ENCODE measurements at regions not wholly inside any gene's neighbourhood (a gene's known extent, or its start where the extent isn't known, plus 50 kb on each side); places are given as distances from the start of the nearest gene placed in this dataset.

- no peak for TF ChIP-seq SPI1 (IDR thresholded peaks at IDR 0.05; ENCODE audit: borderline replicate concordance, low read depth)
- TF ChIP-seq REST (IDR thresholded peaks at IDR 0.05; ENCODE audit: insufficient replicate concordance, low read depth) = no peak
- no peak for TF ChIP-seq GABPA (IDR thresholded peaks at IDR 0.05; ENCODE audit: low read depth)
- TF ChIP-seq POLR2AphosphoS5 (IDR thresholded peaks at IDR 0.05; ENCODE audit: low read depth) = no peak
- TF ChIP-seq, protein P1, sequence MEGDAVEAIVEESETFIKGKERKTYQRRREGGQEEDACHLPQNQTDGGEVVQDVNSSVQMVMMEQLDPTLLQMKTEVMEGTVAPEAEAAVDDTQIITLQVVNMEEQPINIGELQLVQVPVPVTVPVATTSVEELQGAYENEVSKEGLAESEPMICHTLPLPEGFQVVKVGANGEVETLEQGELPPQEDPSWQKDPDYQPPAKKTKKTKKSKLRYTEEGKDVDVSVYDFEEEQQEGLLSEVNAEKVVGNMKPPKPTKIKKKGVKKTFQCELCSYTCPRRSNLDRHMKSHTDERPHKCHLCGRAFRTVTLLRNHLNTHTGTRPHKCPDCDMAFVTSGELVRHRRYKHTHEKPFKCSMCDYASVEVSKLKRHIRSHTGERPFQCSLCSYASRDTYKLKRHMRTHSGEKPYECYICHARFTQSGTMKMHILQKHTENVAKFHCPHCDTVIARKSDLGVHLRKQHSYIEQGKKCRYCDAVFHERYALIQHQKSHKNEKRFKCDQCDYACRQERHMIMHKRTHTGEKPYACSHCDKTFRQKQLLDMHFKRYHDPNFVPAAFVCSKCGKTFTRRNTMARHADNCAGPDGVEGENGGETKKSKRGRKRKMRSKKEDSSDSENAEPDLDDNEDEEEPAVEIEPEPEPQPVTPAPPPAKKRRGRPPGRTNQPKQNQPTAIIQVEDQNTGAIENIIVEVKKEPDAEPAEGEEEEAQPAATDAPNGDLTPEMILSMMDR (IDR thresholded peaks at IDR 0.05; ENCODE audit: insufficient read depth, low read length) = no peak
- Histone ChIP-seq H3K27me3 (ENCODE audit: insufficient read depth, poor library complexity, severe bottlenecking) (no peaks in the 10 kb centered on the region), H3K4me3 (replicated peaks; ENCODE audit: insufficient read depth, low read length) (no peak overlapping the region), H3K27ac (replicated peaks) (no peak overlapping the region)
- DNase-seq (ENCODE audit: low read depth in 1 of 2, low spot score in 1 of 2) = no peak
Measured at GRCh38 chr9:126025991-126026390, 278.8 kb downstream of the PBX3 start.

- no peak for DNase-seq (ENCODE audit: low read depth in 1 of 2, low spot score in 1 of 2)
- Histone ChIP-seq H3K4me3 (replicated peaks; ENCODE audit: insufficient read depth, low read length) (no peak overlapping the region), H3K27ac (replicated peaks) (no peak overlapping the region), H3K27me3 (ENCODE audit: insufficient read depth, poor library complexity, severe bottlenecking) (no peaks in the 10 kb centered on the region)
- no peak for TF ChIP-seq REST (IDR thresholded peaks at IDR 0.05; ENCODE audit: insufficient replicate concordance, low read depth)
- no peak for TF ChIP-seq POLR2AphosphoS5 (IDR thresholded peaks at IDR 0.05; ENCODE audit: low read depth)
- no peak for TF ChIP-seq GABPA (IDR thresholded peaks at IDR 0.05; ENCODE audit: low read depth)
- no peak for TF ChIP-seq SPI1 (IDR thresholded peaks at IDR 0.05; ENCODE audit: borderline replicate concordance, low read depth)
- TF ChIP-seq, protein P1 (IDR thresholded peaks at IDR 0.05; ENCODE audit: insufficient read depth, low read length) = no peak
Measured at GRCh38 chr9:126027566-126027965, 280.4 kb downstream of the PBX3 start.

- Histone ChIP-seq H3K4me3 (replicated peaks; ENCODE audit: insufficient read depth, low read length) (no peak overlapping the region), H3K27me3 (ENCODE audit: insufficient read depth, poor library complexity, severe bottlenecking) (no peaks in the 10 kb centered on the region), H3K27ac (replicated peaks) (no peak overlapping the region)
- TF ChIP-seq SPI1 (IDR thresholded peaks at IDR 0.05; ENCODE audit: borderline replicate concordance, low read depth) (no peak), GABPA (IDR thresholded peaks at IDR 0.05; ENCODE audit: low read depth) (no peak), REST (IDR thresholded peaks at IDR 0.05; ENCODE audit: insufficient replicate concordance, low read depth) (no peak), POLR2AphosphoS5 (IDR thresholded peaks at IDR 0.05; ENCODE audit: low read depth) (no peak)
- TF ChIP-seq, protein P1 (IDR thresholded peaks at IDR 0.05; ENCODE audit: insufficient read depth, low read length) = no peak
- DNase-seq (ENCODE audit: low read depth in 1 of 2, low spot score in 1 of 2) = no peak
Measured at GRCh38 chr9:126028746-126029145, 281.6 kb downstream of the PBX3 start.

Measured in HL-60 (cell line).